A549 (cell line): ENCODE measurements at regions not wholly inside any gene's neighbourhood (a gene's known extent, or its start where the extent isn't known, plus 50 kb on each side); places are given as distances from the start of the nearest gene placed in this dataset.

Experiments
- ATAC-seq, 2 experiments: fragments of 200-7000 bp in 1 of 2; fragments of >200 bp in 1 of 2; cut with Nextera tagmentation in 1 of 2; cut with Tn5 transposase in 1 of 2; 3 replicates each; pipeline versions ENCODE4 v1.8.0 to v1.9.1; 2018 to 2020; ENCODE audit warnings: mild to moderate bottlenecking in 1 of 2, moderate library complexity in 1 of 2
- CTCF ChIA-PET: fragments of 300-600 bp; sonication (Branson Sonifier 250); formaldehyde crosslinking; extraction: SDS; loops from one replicate; lab custom pipeline; 2021; ENCODE audit warnings: antibody characterized with exemption, inconsistent platforms; lab: Yijun Ruan, JAX
- POLR2A ChIA-PET: fragments of 350-600 bp; formaldehyde crosslinking; extraction: SDS; loops from one replicate; lab custom pipeline; 2021; ENCODE audit warnings: antibody characterized with exemption, inconsistent platforms; lab: Yijun Ruan, JAX
- DNase-seq, 2 experiments: peaks; one replicate each; pipeline versions ENCODE4 v3.0.0 to v3.0.0-alpha.2; 2011 to 2016; ENCODE audit warnings: low read depth in 1 of 2, low spot score in 1 of 2
- FAIRE-seq: peaks from 2 replicates; lab custom pipeline; 2011; peaks lifted over from hg19 to GRCh38; lab: Jason Lieb, UNC
- H3K27ac ChIP-seq, 2 experiments: fragments of >200 bp; sonication (Bioruptor Twin); formaldehyde crosslinking; 3 replicates each; pipeline ENCODE4 v1.5.1; 2016 to 2017
- H3K4me1 ChIP-seq: fragments of >200 bp; sonication (Bioruptor Twin); formaldehyde crosslinking; 3 replicates; pipeline ENCODE4 v1.6.1; 2016
- H3K4me2 ChIP-seq: fragments of >200 bp; sonication (Bioruptor Twin); formaldehyde crosslinking; 3 replicates; pipeline ENCODE4 v1.6.1; 2016
- H3K4me3 ChIP-seq: fragments of >200 bp; sonication (Bioruptor Twin); formaldehyde crosslinking; 3 replicates; pipeline ENCODE4 v1.5.1; 2016
- H3K9me3 ChIP-seq: fragments of >200 bp; sonication (Bioruptor Twin); formaldehyde crosslinking; 3 replicates; pipeline ENCODE4 v1.6.1; 2016
- BCL3 ChIP-seq: fragments of >200 bp; sonication (Bioruptor Twin); formaldehyde crosslinking; IDR thresholded peaks from 3 replicates; pipeline ENCODE4 v1.6.1; 2016
- BHLHE40 ChIP-seq: IDR thresholded peaks from 2 replicates; pipeline ENCODE4 v1.6.1; 2012; ENCODE audit warnings: low read depth, low read length, inconsistent platforms
- CBX8 ChIP-seq: fragments of 200-600 bp; sonication (generic); IDR thresholded peaks from 2 replicates; pipeline ENCODE4 v1.6.1; 2016
- CEBPB ChIP-seq, 2 experiments: fragments of >200 bp in 1 of 2; sonication (Bioruptor Twin) in 1 of 2; formaldehyde crosslinking in 1 of 2; IDR thresholded peaks; 2 replicates each; pipeline ENCODE4 v1.6.1; 2012 to 2016
- CHD4 ChIP-seq: fragments of 200-600 bp; sonication (generic); IDR thresholded peaks from 2 replicates; pipeline ENCODE4 v1.6.1; 2016; ENCODE audit warnings: antibody characterized with exemption, mild to moderate bottlenecking, borderline replicate concordance
- E2F6 ChIP-seq: IDR thresholded peaks from 2 replicates; pipeline ENCODE4 v1.6.1; 2012; ENCODE audit warnings: low read depth, borderline replicate concordance
- EHF ChIP-seq: fragments of 250-450 bp; sonication (Bioruptor Pico); IDR thresholded peaks from 2 replicates; pipeline ENCODE4 v1.5.0; 2020; ENCODE audit warnings: mild to moderate bottlenecking
- FOSB ChIP-seq: fragments of 250-450 bp; sonication (Bioruptor Pico); IDR thresholded peaks from 2 replicates; pipeline ENCODE4 v1.5.0; 2020; ENCODE audit warnings: mild to moderate bottlenecking, moderate library complexity
- GATA3 ChIP-seq: IDR thresholded peaks from 2 replicates; pipeline ENCODE4 v1.6.1; 2012; ENCODE audit warnings: borderline replicate concordance
- HDAC2 ChIP-seq: fragments of 200-600 bp; sonication (generic); IDR thresholded peaks from 2 replicates; pipeline ENCODE4 v1.6.1; 2016
- HMGXB4 ChIP-seq: fragments of 250-450 bp; sonication (Bioruptor Pico); IDR thresholded peaks from 2 replicates; pipeline ENCODE4 v1.5.0; 2021; ENCODE audit warnings: mild to moderate bottlenecking, moderate library complexity, borderline replicate concordance
- HOXA7 ChIP-seq: fragments of 250-450 bp; sonication (Bioruptor Pico); IDR thresholded peaks from 2 replicates; pipeline ENCODE4 v1.5.0; 2020; ENCODE audit warnings: mild to moderate bottlenecking, moderate library complexity
- JUN ChIP-seq, 2 experiments: fragments of >200 bp; sonication (Bioruptor Twin); formaldehyde crosslinking; IDR thresholded peaks; 2 replicates in 1 of 2; 3 replicates in 1 of 2; pipeline ENCODE4 v1.6.1; 2016 to 2017
- JUNB ChIP-seq: fragments of >200 bp; sonication (Bioruptor Twin); formaldehyde crosslinking; IDR thresholded peaks from 2 replicates; pipeline ENCODE4 v1.6.1; 2016
- MAFK ChIP-seq: fragments of 450-650 bp; IDR thresholded peaks from 2 replicates; pipeline ENCODE4 v1.6.1; 2014; ENCODE audit not compliant: partially characterized antibody
- MAX ChIP-seq: IDR thresholded peaks from 2 replicates; pipeline ENCODE4 v1.6.1; 2012
- MAZ ChIP-seq: fragments of 150-350 bp; IDR thresholded peaks from 2 replicates; pipeline ENCODE4 v1.6.1; 2014; ENCODE audit warnings: antibody characterized with exemption, low read depth, low read length, borderline replicate concordance
- MYC ChIP-seq: IDR thresholded peaks from 2 replicates; pipeline ENCODE4 v1.6.1; 2012; ENCODE audit warnings: mild to moderate bottlenecking, inconsistent platforms, low read length, improper control_type of control experiment, borderline replicate concordance
- NFE2L2 ChIP-seq: fragments of 150-350 bp; conservative IDR thresholded peaks from 2 replicates; pipeline ENCODE4 v1.6.1; 2014; ENCODE audit warnings: low read length
- NPAS2 ChIP-seq: fragments of 250-450 bp; sonication (Bioruptor Pico); IDR thresholded peaks from 2 replicates; pipeline ENCODE4 v1.8.0; 2022; ENCODE audit warnings: mild to moderate bottlenecking, moderate library complexity, borderline replicate concordance
- PBX3 ChIP-seq: IDR thresholded peaks from 2 replicates; pipeline ENCODE4 v1.6.1; 2012
- POLR2A ChIP-seq: IDR thresholded peaks from 2 replicates; pipeline ENCODE4 v1.6.1; 2012; ENCODE audit warnings: mild to moderate bottlenecking, low read length
- POLR2AphosphoS2 ChIP-seq: conservative IDR thresholded peaks from 2 replicates; pipeline ENCODE4 v1.6.1; 2012; ENCODE audit warnings: low read length, improper control_type of control experiment, inconsistent platforms
- RARB ChIP-seq: fragments of 250-450 bp; sonication (Bioruptor Pico); IDR thresholded peaks from 2 replicates; pipeline ENCODE4 v1.8.0; 2021; ENCODE audit warnings: mild to moderate bottlenecking, moderate library complexity
- RFX5 ChIP-seq: fragments of 450-650 bp; IDR thresholded peaks from 2 replicates; pipeline ENCODE4 v1.7.1; 2014; ENCODE audit warnings: antibody characterized with exemption, mild to moderate bottlenecking, moderate library complexity
- SMC3 ChIP-seq: fragments of >200 bp; sonication (Bioruptor Twin); formaldehyde crosslinking; IDR thresholded peaks from 3 replicates; pipeline ENCODE4 v1.6.1; 2018; ENCODE audit warnings: inconsistent platforms
- SREBF2 ChIP-seq: fragments of 450-650 bp; IDR thresholded peaks from 2 replicates; pipeline ENCODE4 v1.6.1; 2014; ENCODE audit warnings: mild to moderate bottlenecking, moderate library complexity
- TP53 ChIP-seq: fragments of 250-450 bp; sonication (Bioruptor Pico); IDR thresholded peaks from 2 replicates; pipeline ENCODE4 v1.5.0; 2021; ENCODE audit warnings: mild to moderate bottlenecking, moderate library complexity
- USF2 ChIP-seq: fragments of 450-650 bp; IDR thresholded peaks from 2 replicates; pipeline ENCODE4 v1.6.1; 2014; ENCODE audit warnings: antibody characterized with exemption
- ZFP36 ChIP-seq: fragments of 450-650 bp; IDR thresholded peaks from 2 replicates; pipeline ENCODE4 v1.6.1; 2014; ENCODE audit warnings: borderline replicate concordance; ENCODE audit not compliant: partially characterized antibody
- ZNF302 ChIP-seq: fragments of 250-450 bp; sonication (Bioruptor Pico); IDR thresholded peaks from 2 replicates; pipeline ENCODE4 v1.9.0; 2021; ENCODE audit warnings: inconsistent platforms, mild to moderate bottlenecking, moderate library complexity
- ZSCAN20 ChIP-seq: fragments of 250-450 bp; sonication (Bioruptor Pico); IDR thresholded peaks from 2 replicates; pipeline ENCODE4 v1.8.0; 2022; ENCODE audit warnings: mild to moderate bottlenecking, moderate library complexity
- WGBS: methylation state at CpG from one replicate; pipeline ENCODE4 v1.1.6; 2017; ENCODE audit errors: missing lambda C conversion rate; 5-methylcytosine and 5-hydroxymethylcytosine counted together

- DNase-seq (no peak), FAIRE-seq (no peak), ATAC-seq (no peak)
- Histone ChIP-seq H3K4me2 (no peak overlapping the region), H3K9me3 (no peaks in the 10 kb centered on the region), H3K4me1 (no peaks in the 10 kb centered on the region), H3K4me3 (no peak overlapping the region), H3K27ac (no peak overlapping the region)
- no peak for TF ChIP-seq ZFP36
- peak; percentile 49 for TF ChIP-seq MAFK
- ChIA-PET CTCF (no interaction called here), POLR2A (no interaction called here)
- 31% methylated on average over 5 of the region's 5 CpGs for WGBS
Measured at GRCh38 chr5:15220642-15221173, 279.3 kb upstream of the FBXL7 start.

GRCh38 chr5:15215056-15215455 lies 284.9 kb upstream of the FBXL7 start:
- H3K9me3 ChIP-seq, result no peaks in the 10 kb centered on the region
- CTCF ChIA-PET, result no interaction called here
- ATAC-seq, result no peak
- no peak overlapping the region for H3K4me2 ChIP-seq
- POLR2A ChIA-PET, result no interaction called here
- no peak overlapping the region for H3K4me3 ChIP-seq
- DNase-seq, result no peak
- WGBS, result 0% methylated on average over 2 of the region's 2 CpGs
- no peak overlapping the region for H3K27ac ChIP-seq
- H3K4me1 ChIP-seq, result no peaks in the 10 kb centered on the region
- FAIRE-seq, result no peak
- TF ChIP-seq TP53 (CRISPR knock-in tag) (no peak), JUN (IDR thresholded peaks at IDR 0.05) (no peak), BCL3 (no peak), MYC (no peak), ZFP36 (no peak), CHD4 (no peak), HMGXB4 (CRISPR knock-in tag) (no peak), USF2 (no peak), CBX8 (no peak), SREBF2 (no peak), NPAS2 (CRISPR knock-in tag) (no peak), HDAC2 (no peak), GATA3 (no peak), E2F6 (no peak), NFE2L2 (no peak), ZSCAN20 (CRISPR knock-in tag) (no peak), RFX5 (no peak), BHLHE40 (no peak), SMC3 (no peak)

GRCh38 chr5:15214010-15214409 lies 286.0 kb upstream of the FBXL7 start:
- CTCF ChIA-PET, result no interaction called here
- H3K4me3 ChIP-seq, result no peak overlapping the region
- no peaks in the 10 kb centered on the region for H3K9me3 ChIP-seq
- DNase-seq (no peak), FAIRE-seq (no peak), ATAC-seq (no peak)
- WGBS, result 59% methylated on average over 1 of the region's 1 CpG
- no peak for TF ChIP-seq MAX
- TF ChIP-seq NPAS2 (CRISPR knock-in tag), result no peak
- TF ChIP-seq RARB (CRISPR knock-in tag), result no peak
- TF ChIP-seq EHF (CRISPR knock-in tag), result no peak
- TF ChIP-seq CEBPB (IDR thresholded peaks at IDR 0.05), result no peak
- TF ChIP-seq POLR2A, result no peak
- no peak for TF ChIP-seq FOSB (CRISPR knock-in tag)
- TF ChIP-seq CBX8, result no peak
- no peak for TF ChIP-seq MYC
- no peak for TF ChIP-seq SREBF2
- TF ChIP-seq HOXA7 (CRISPR knock-in tag), result no peak
- TF ChIP-seq ZNF302, result no peak
- no peak for TF ChIP-seq PBX3
- TF ChIP-seq POLR2AphosphoS2, result no peak
- no peak for TF ChIP-seq MAZ
- TF ChIP-seq JUNB, result no peak
- POLR2A ChIA-PET, result no interaction called here
- H3K4me2 ChIP-seq, result no peak overlapping the region
- no peaks in the 10 kb centered on the region for H3K4me1 ChIP-seq
- H3K27ac ChIP-seq, result no peak overlapping the region
